ENCODE measurements at regions not wholly inside any gene's neighbourhood (a gene's known extent, or its start where the extent isn't known, plus 50 kb on each side); places are given as distances from the start of the nearest gene placed in this dataset.
"Not testable (repeated sequence)": the region's sequence is repeated elsewhere in the genome, so short reads cannot be mapped to it uniquely, and the experiment has no call there.

DNA sequence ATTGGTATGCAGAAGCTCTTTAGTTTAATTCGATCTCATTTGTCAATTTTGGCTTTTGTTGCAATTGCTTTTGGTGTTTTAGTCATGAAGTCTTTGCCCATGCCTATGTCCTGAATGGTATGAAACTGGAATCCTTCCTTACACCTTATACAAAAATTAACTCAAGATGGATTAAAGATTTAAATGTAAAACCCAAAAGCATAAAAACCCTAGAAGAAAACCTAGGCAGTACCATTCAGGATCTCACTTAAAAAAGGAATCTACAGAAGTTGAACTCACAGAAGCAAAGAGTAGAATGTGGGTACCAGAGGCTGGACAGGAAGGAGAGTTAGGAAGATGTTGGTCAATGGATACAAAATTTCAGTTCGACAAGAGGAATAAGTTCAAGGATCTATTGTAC, 249.9 kb downstream of the DOK5 start:
- not testable (repeated sequence) for H2BK120ac ChIP-seq (ENCODE audit: low read depth, low read length); H3K9me3 ChIP-seq (ENCODE audit: control insufficient read depth, low read length); H2AK5ac ChIP-seq (ENCODE audit: low read length, severe bottlenecking); H2BK12ac ChIP-seq (ENCODE audit: low read length in 2 of 2); H4K8ac ChIP-seq (ENCODE audit: low read length); H2AFZ ChIP-seq (ENCODE audit: low read depth, low read length); H3K4me2 ChIP-seq (ENCODE audit: low read length, poor library complexity, severe bottlenecking); H3K4me1 ChIP-seq (ENCODE audit: control insufficient read depth, insufficient read depth, low read depth, low read length); H3K36me3 ChIP-seq (ENCODE audit: control insufficient read depth in 1 of 2, insufficient read depth in 2 of 2, low read depth in 1 of 2, low read length in 2 of 2); H3K4me3 ChIP-seq (ENCODE audit: insufficient read depth in 1 of 2, low read depth in 1 of 2, low read length in 2 of 2); DNase-seq; H3K27ac ChIP-seq (ENCODE audit: low read length, poor library complexity, severe bottlenecking); H3K23ac ChIP-seq (ENCODE audit: low read length in 2 of 2); H3K27me3 ChIP-seq (ENCODE audit: control insufficient read depth in 1 of 2, insufficient read depth in 1 of 2, low read length in 2 of 2); H3K18ac ChIP-seq (ENCODE audit: low read depth in 1 of 2, low read length in 2 of 2); H3K14ac ChIP-seq (ENCODE audit: low read length in 2 of 2); H3K4ac ChIP-seq (ENCODE audit: low read depth in 1 of 2, low read length in 2 of 2); H3K9ac ChIP-seq (ENCODE audit: low read length); H4K91ac ChIP-seq (ENCODE audit: low read length); H2BK15ac ChIP-seq (ENCODE audit: low read depth, poor library complexity, severe bottlenecking); H3K79me1 ChIP-seq (replicated peaks; ENCODE audit: low read length, poor library complexity, severe bottlenecking); H2BK5ac ChIP-seq (ENCODE audit: low read depth, low read length, poor library complexity, severe bottlenecking)
- WGBS, result 40% methylated on average over 1 of the region's 2 CpGs

DNA sequence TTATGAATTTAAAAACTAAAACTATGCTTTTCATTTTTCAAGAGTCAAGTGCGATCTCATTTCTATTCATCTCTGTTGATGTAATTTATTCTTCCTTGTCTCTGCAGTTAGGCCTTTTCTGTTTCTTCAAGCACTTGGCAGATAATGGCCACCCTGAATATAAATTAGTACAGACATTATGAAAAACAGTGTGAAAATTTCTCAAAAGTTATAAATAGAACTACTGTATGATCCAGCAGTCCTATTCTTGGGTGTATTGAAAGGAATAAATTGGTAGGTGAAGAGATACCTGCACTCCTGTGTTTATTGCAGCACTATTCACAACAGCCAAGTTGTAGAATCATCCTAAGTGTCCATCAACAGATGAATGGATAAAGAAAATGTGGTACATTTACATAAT, 248.3 kb downstream of the DOK5 start:
- no peak overlapping the region for H2AFZ ChIP-seq (ENCODE audit: low read depth, low read length)
- no peak overlapping the region for H3K14ac ChIP-seq (ENCODE audit: low read length in 2 of 2)
- WGBS, result 100% methylated on average over 1 of the region's 1 CpG
- H3K9me3 ChIP-seq (ENCODE audit: control insufficient read depth, low read length), result no peaks in the 10 kb centered on the region
- H2BK120ac ChIP-seq (ENCODE audit: low read depth, low read length), result no peak overlapping the region
- no peak overlapping the region for H3K4ac ChIP-seq (ENCODE audit: low read depth in 1 of 2, low read length in 2 of 2)
- no peak overlapping the region for H3K4me2 ChIP-seq (ENCODE audit: low read length, poor library complexity, severe bottlenecking)
- no peak overlapping the region for H4K91ac ChIP-seq (ENCODE audit: low read length)
- no peaks in the 10 kb centered on the region for H3K79me1 ChIP-seq (replicated peaks; ENCODE audit: low read length, poor library complexity, severe bottlenecking)
- no peak overlapping the region for H3K9ac ChIP-seq (ENCODE audit: low read length)
- no peak overlapping the region for H3K18ac ChIP-seq (ENCODE audit: low read depth in 1 of 2, low read length in 2 of 2)
- H3K27me3 ChIP-seq (ENCODE audit: control insufficient read depth in 1 of 2, insufficient read depth in 1 of 2, low read length in 2 of 2), result no peaks in the 10 kb centered on the region
- no peak overlapping the region for H3K27ac ChIP-seq (ENCODE audit: low read length, poor library complexity, severe bottlenecking)
- no peak overlapping the region for H2AK5ac ChIP-seq (ENCODE audit: low read length, severe bottlenecking)
- H2BK5ac ChIP-seq (ENCODE audit: low read depth, low read length, poor library complexity, severe bottlenecking), result no peak overlapping the region
- no peak overlapping the region for H4K8ac ChIP-seq (ENCODE audit: low read length)
- H3K23ac ChIP-seq (ENCODE audit: low read length in 2 of 2), result no peak overlapping the region
- H2BK15ac ChIP-seq (ENCODE audit: low read depth, poor library complexity, severe bottlenecking), result no peak overlapping the region
- H3K36me3 ChIP-seq (ENCODE audit: control insufficient read depth in 1 of 2, insufficient read depth in 2 of 2, low read depth in 1 of 2, low read length in 2 of 2), result no peaks in the 10 kb centered on the region
- no peak for DNase-seq
- H2BK12ac ChIP-seq (ENCODE audit: low read length in 2 of 2), result no peak overlapping the region
- no peak overlapping the region for H3K4me3 ChIP-seq (ENCODE audit: insufficient read depth in 1 of 2, low read depth in 1 of 2, low read length in 2 of 2)
- no peaks in the 10 kb centered on the region for H3K4me1 ChIP-seq (ENCODE audit: control insufficient read depth, insufficient read depth, low read depth, low read length)

DNA sequence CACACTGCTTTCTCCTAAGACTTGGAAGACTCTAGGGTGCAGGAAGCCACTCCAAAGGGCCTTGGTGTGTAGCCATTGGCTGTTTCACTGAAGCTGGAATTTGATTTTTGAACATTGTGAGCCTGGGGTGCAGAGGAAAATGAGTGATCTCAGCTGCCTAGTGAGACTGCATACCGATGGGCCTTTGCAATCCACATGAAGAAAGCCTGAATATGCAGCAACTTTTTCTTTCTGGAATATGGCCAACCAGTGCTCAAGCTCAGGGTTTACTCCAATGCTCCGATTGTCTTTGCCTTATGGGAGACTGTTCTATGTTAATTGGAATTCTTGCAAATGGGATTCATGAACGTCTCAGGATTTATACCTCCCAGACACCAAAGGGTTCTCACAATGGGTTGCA, 242.6 kb downstream of the DOK5 start:
- Histone ChIP-seq H3K9me3 (ENCODE audit: control insufficient read depth, low read length) (no peaks in the 10 kb centered on the region), H3K79me1 (replicated peaks; ENCODE audit: low read length, poor library complexity, severe bottlenecking) (no peaks in the 10 kb centered on the region), H3K27ac (ENCODE audit: low read length, poor library complexity, severe bottlenecking) (no peak overlapping the region), H3K9ac (ENCODE audit: low read length) (no peak overlapping the region), H3K4ac (ENCODE audit: low read depth in 1 of 2, low read length in 2 of 2) (no peak overlapping the region), H3K4me2 (ENCODE audit: low read length, poor library complexity, severe bottlenecking) (no peak overlapping the region), H3K27me3 (ENCODE audit: control insufficient read depth in 1 of 2, insufficient read depth in 1 of 2, low read length in 2 of 2) (no peaks in the 10 kb centered on the region), H2BK12ac (ENCODE audit: low read length in 2 of 2) (no peak overlapping the region), H2BK15ac (ENCODE audit: low read depth, poor library complexity, severe bottlenecking) (no peak overlapping the region), H4K8ac (ENCODE audit: low read length) (no peak overlapping the region), H3K4me3 (ENCODE audit: insufficient read depth in 1 of 2, low read depth in 1 of 2, low read length in 2 of 2) (no peak overlapping the region), H3K4me1 (ENCODE audit: control insufficient read depth, insufficient read depth, low read depth, low read length) (no peaks in the 10 kb centered on the region), H2AK5ac (ENCODE audit: low read length, severe bottlenecking) (no peak overlapping the region), H3K36me3 (ENCODE audit: control insufficient read depth in 1 of 2, insufficient read depth in 2 of 2, low read depth in 1 of 2, low read length in 2 of 2) (no peaks in the 10 kb centered on the region), H3K14ac (ENCODE audit: low read length in 2 of 2) (no peak overlapping the region), H4K91ac (ENCODE audit: low read length) (no peak overlapping the region), H2BK120ac (ENCODE audit: low read depth, low read length) (no peak overlapping the region), H2AFZ (ENCODE audit: low read depth, low read length) (no peak overlapping the region), H3K23ac (ENCODE audit: low read length in 2 of 2) (no peak overlapping the region), H3K18ac (ENCODE audit: low read depth in 1 of 2, low read length in 2 of 2) (no peak overlapping the region), H2BK5ac (ENCODE audit: low read depth, low read length, poor library complexity, severe bottlenecking) (no peak overlapping the region)
- no peak for DNase-seq
- 61% methylated on average over 3 of the region's 3 CpGs for WGBS

DNA sequence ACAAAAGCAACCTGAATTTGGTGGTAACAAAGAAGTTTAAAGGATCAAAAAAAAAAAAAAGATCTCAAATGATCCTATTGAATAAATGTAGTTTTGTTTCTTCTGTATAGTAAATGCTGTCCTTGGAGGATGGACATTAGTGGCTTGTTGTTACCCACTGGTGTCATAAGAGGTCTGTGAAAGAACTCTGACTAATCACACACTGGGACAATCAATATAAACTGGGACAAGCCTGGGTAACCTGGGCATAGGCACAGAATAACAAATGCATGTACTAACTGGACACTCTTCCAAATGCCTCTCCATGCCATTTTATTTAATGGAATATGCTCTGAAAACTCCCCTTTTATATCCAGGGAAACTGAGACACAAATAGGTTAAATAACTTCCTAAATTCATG, 241.4 kb downstream of the DOK5 start:
- H3K14ac ChIP-seq (ENCODE audit: low read length in 2 of 2), result no peak overlapping the region
- H3K9me3 ChIP-seq (ENCODE audit: control insufficient read depth, low read length), result no peaks in the 10 kb centered on the region
- no peak overlapping the region for H3K4me3 ChIP-seq (ENCODE audit: insufficient read depth in 1 of 2, low read depth in 1 of 2, low read length in 2 of 2)
- no peak overlapping the region for H2BK12ac ChIP-seq (ENCODE audit: low read length in 2 of 2)
- no peaks in the 10 kb centered on the region for H3K36me3 ChIP-seq (ENCODE audit: control insufficient read depth in 1 of 2, insufficient read depth in 2 of 2, low read depth in 1 of 2, low read length in 2 of 2)
- H3K4ac ChIP-seq (ENCODE audit: low read depth in 1 of 2, low read length in 2 of 2), result no peak overlapping the region
- no peak overlapping the region for H3K18ac ChIP-seq (ENCODE audit: low read depth in 1 of 2, low read length in 2 of 2)
- no peak overlapping the region for H3K23ac ChIP-seq (ENCODE audit: low read length in 2 of 2)
- H2AFZ ChIP-seq (ENCODE audit: low read depth, low read length), result no peak overlapping the region
- H2BK120ac ChIP-seq (ENCODE audit: low read depth, low read length), result no peak overlapping the region
- no peak overlapping the region for H3K27ac ChIP-seq (ENCODE audit: low read length, poor library complexity, severe bottlenecking)
- no peak overlapping the region for H2AK5ac ChIP-seq (ENCODE audit: low read length, severe bottlenecking)
- no peak overlapping the region for H4K91ac ChIP-seq (ENCODE audit: low read length)
- H3K9ac ChIP-seq (ENCODE audit: low read length), result no peak overlapping the region
- no peaks in the 10 kb centered on the region for H3K79me1 ChIP-seq (replicated peaks; ENCODE audit: low read length, poor library complexity, severe bottlenecking)
- no peak overlapping the region for H2BK15ac ChIP-seq (ENCODE audit: low read depth, poor library complexity, severe bottlenecking)
- H3K27me3 ChIP-seq (ENCODE audit: control insufficient read depth in 1 of 2, insufficient read depth in 1 of 2, low read length in 2 of 2), result peaks cover 0 to 3% of the 10 kb centered on the region in 2 experiments
- H3K4me2 ChIP-seq (ENCODE audit: low read length, poor library complexity, severe bottlenecking), result no peak overlapping the region
- H3K4me1 ChIP-seq (ENCODE audit: control insufficient read depth, insufficient read depth, low read depth, low read length), result no peaks in the 10 kb centered on the region
- DNase-seq, result no peak
- no peak overlapping the region for H4K8ac ChIP-seq (ENCODE audit: low read length)
- H2BK5ac ChIP-seq (ENCODE audit: low read depth, low read length, poor library complexity, severe bottlenecking), result no peak overlapping the region

Data from mesenchymal stem cell (in vitro differentiated cells and primary cell).